Stomach (tissue), 8 donors: ENCODE measurements at regions not wholly inside any gene's neighbourhood (a gene's known extent, or its start where the extent isn't known, plus 50 kb on each side); places are given as distances from the start of the nearest gene placed in this dataset.

Experiments used
- DNase-seq, 2 donors: peaks; one replicate each; pipeline versions ENCODE4 v3.0.0 to v3.0.0-alpha.2; 2013 to 2019
- H3K27ac ChIP-seq, 5 donors: fragments of 200-600 bp in 4 of 5; sonication (generic) in 4 of 5; one replicate each; pipeline ENCODE4 v1.5.1; 2013 to 2019; ENCODE audit warnings: mild to moderate bottlenecking in 1 of 5, moderate library complexity in 1 of 5
- H3K27me3 ChIP-seq, 3 donors: fragments of 200-600 bp; sonication (generic); one replicate each; pipeline ENCODE4 v1.5.1; 2017 to 2019; ENCODE audit warnings: mixed run types in 1 of 3
- H3K36me3 ChIP-seq, 4 donors: fragments of 200-600 bp; sonication (generic); 1 replicate in 3 of 4; 2 replicates in 1 of 4; pipeline ENCODE4 v1.5.1; 2016 to 2019
- H3K4me1 ChIP-seq, 4 donors: fragments of 200-600 bp; sonication (generic); one replicate each; pipeline ENCODE4 v1.5.1; 2016 to 2019
- H3K4me3 ChIP-seq, 4 donors: fragments of 200-600 bp; sonication (generic) in 3 of 4; one replicate each; pipeline ENCODE4 v1.5.1; 2016 to 2019; ENCODE audit warnings: mild to moderate bottlenecking in 1 of 4
- H3K9me3 ChIP-seq, 4 donors: fragments of 200-600 bp; sonication (generic); one replicate each; pipeline ENCODE4 v1.5.1; 2016 to 2019
- CTCF ChIP-seq, 7 experiments: fragments of 450-650 bp in 4 of 7; fragments of 200-600 bp in 3 of 7; sonication (generic) in 3 of 7; IDR thresholded peaks; one replicate each; pipeline ENCODE4 v1.5.1; 2016 to 2019; ENCODE audit warnings: antibody characterized with exemption in 7 of 7, control low read depth in 2 of 7, mild to moderate bottlenecking in 1 of 7
- EP300 ChIP-seq: sonication (generic); formaldehyde crosslinking; IDR thresholded peaks from one replicate; pipeline ENCODE4 v1.6.1; 2017; ENCODE audit warnings: antibody characterized with exemption
- POLR2A ChIP-seq, 4 donors: fragments of 450-650 bp; IDR thresholded peaks; one replicate each; pipeline ENCODE4 v1.6.1; 2016; ENCODE audit warnings: antibody characterized with exemption in 4 of 4, control low read depth in 2 of 4, mild to moderate bottlenecking in 1 of 4, moderate library complexity in 1 of 4
- POLR2AphosphoS5 ChIP-seq, 3 donors: sonication (generic); formaldehyde crosslinking; IDR thresholded peaks; one replicate each; pipeline ENCODE4 v1.6.1; 2016; ENCODE audit warnings: antibody characterized with exemption in 3 of 3
- WGBS, 5 donors: extraction: QIAGEN DNeasy Blood & Tissue Kit in 3 of 5; methylation state at CpG; one replicate each; pipeline versions ENCODE4 v1.1.5 to v1.1.7; 2013 to 2018; 5-methylcytosine and 5-hydroxymethylcytosine counted together
- intact Hi-C: fragments of 100-400 bp; cut with DNase I; formaldehyde crosslinking; loops from one replicate; pipeline ENCODE4 v1.15.1; 2023; ENCODE audit warnings: low total_unique reads
- donor health status: healthy with polysubstance abuse.
- donor health status: Bipolar disorder and iron deficiency.
- donor health status: healthy.

- Histone ChIP-seq H3K27ac (no peak overlapping the region), H3K4me3 (no peak overlapping the region), H3K9me3 (no peaks in the 10 kb centered on the region), H3K36me3 (no peaks in the 10 kb centered on the region), H3K4me1 (no peaks in the 10 kb centered on the region), H3K27me3 (no peaks in the 10 kb centered on the region)
- intact Hi-C loops: no loop called here
- WGBS, 5 donors: 79 to 100% (median 91%) methylated on average over 1 of the region's 1 CpG
- no peak for TF ChIP-seq CTCF (IDR thresholded peaks at IDR 0.05)
- no peak for TF ChIP-seq POLR2AphosphoS5 (IDR thresholded peaks at IDR 0.05)
- no peak for TF ChIP-seq POLR2A (IDR thresholded peaks at IDR 0.05)
- TF ChIP-seq EP300: no peak
- no peak for DNase-seq
These were observed 497.9 kb upstream of the FANCL start for GRCh38 chr2:58739033-58739432.

- TF ChIP-seq POLR2A (IDR thresholded peaks at IDR 0.05): no peak
- no peak for TF ChIP-seq POLR2AphosphoS5 (IDR thresholded peaks at IDR 0.05)
- no peak for TF ChIP-seq EP300
- no peak for TF ChIP-seq CTCF (IDR thresholded peaks at IDR 0.05)
- Histone ChIP-seq H3K27ac (no peak overlapping the region), H3K4me1 (no peaks in the 10 kb centered on the region), H3K36me3 (no peaks in the 10 kb centered on the region), H3K9me3 (no peaks in the 10 kb centered on the region), H3K4me3 (no peak overlapping the region), H3K27me3 (no peaks in the 10 kb centered on the region)
- DNase-seq: no peak
- intact Hi-C loops: no loop called here
- WGBS, 5 donors: 57 to 66% (median 63%) methylated on average over 1 of the region's 1 CpG
These were observed 493.2 kb upstream of the FANCL start for GRCh38 chr2:58734365-58734764.

GRCh38 chr2:58732999-58733398 is 491.9 kb upstream of the FANCL start:
- intact Hi-C loops: no loop called here
- TF ChIP-seq POLR2A (IDR thresholded peaks at IDR 0.05) (no peak), POLR2AphosphoS5 (IDR thresholded peaks at IDR 0.05) (no peak), EP300 (no peak), CTCF (IDR thresholded peaks at IDR 0.05) (no peak)
- 97 to 100% (median 97%) methylated on average over 1 of the region's 1 CpG for WGBS, 5 donors
- Histone ChIP-seq H3K27me3 (no peaks in the 10 kb centered on the region), H3K27ac (no peak overlapping the region), H3K4me1 (no peaks in the 10 kb centered on the region), H3K4me3 (no peak overlapping the region), H3K9me3 (no peaks in the 10 kb centered on the region), H3K36me3 (no peaks in the 10 kb centered on the region)
- no peak for DNase-seq

- Histone ChIP-seq H3K4me1 (no peaks in the 10 kb centered on the region), H3K36me3 (no peaks in the 10 kb centered on the region), H3K27ac (no peak overlapping the region), H3K4me3 (no peak overlapping the region), H3K9me3 (no peaks in the 10 kb centered on the region), H3K27me3 (no peaks in the 10 kb centered on the region)
- no peak for TF ChIP-seq POLR2A (IDR thresholded peaks at IDR 0.05)
- TF ChIP-seq CTCF (IDR thresholded peaks at IDR 0.05): no peak
- intact Hi-C loops: no loop called here
- no peak for DNase-seq
- 19 to 39% (median 25%) methylated on average over 2 of the region's 2 CpGs for WGBS, 5 donors
These were observed 490.4 kb upstream of the FANCL start for GRCh38 chr2:58731488-58731869.
